H9 (cell line): ENCODE measurements at regions not wholly inside any gene's neighbourhood (a gene's known extent, or its start where the extent isn't known, plus 50 kb on each side); places are given as distances from the start of the nearest gene placed in this dataset.
"Not testable (repeated sequence)": the region's sequence is repeated elsewhere in the genome, so short reads cannot be mapped to it uniquely, and the experiment has no call there.

ENCODE experiments used
- DNase-seq: peaks from one replicate; pipeline ENCODE4 v3.0.0-alpha.2; 2017
- H2AFZ ChIP-seq: one replicate; pipeline ENCODE4 v1.6.1; 2013; ENCODE audit warnings: mild to moderate bottlenecking, low read length, control low read depth, moderate library complexity
- H2AK5ac ChIP-seq: 2 replicates; pipeline ENCODE4 v1.6.1; 2013; ENCODE audit warnings: low read length, control low read depth, mixed read lengths; ENCODE audit not compliant: insufficient read length
- H2BK120ac ChIP-seq: one replicate; pipeline ENCODE4 v1.6.1; 2013; ENCODE audit warnings: low read depth, mild to moderate bottlenecking, low read length, control low read depth, inconsistent platforms; ENCODE audit not compliant: poor library complexity, severe bottlenecking
- H2BK12ac ChIP-seq: 2 replicates; pipeline ENCODE4 v1.6.1; 2013; ENCODE audit warnings: low read length, control low read depth, mixed read lengths, low read depth; ENCODE audit not compliant: insufficient read length
- H2BK15ac ChIP-seq: 2 replicates; pipeline ENCODE4 v1.6.1; 2013; ENCODE audit warnings: low read depth, low read length, control low read depth
- H2BK20ac ChIP-seq: one replicate; pipeline ENCODE4 v1.6.1; 2013; ENCODE audit warnings: low read depth, mild to moderate bottlenecking, low read length, control low read depth, inconsistent platforms; ENCODE audit not compliant: poor library complexity, severe bottlenecking
- H2BK5ac ChIP-seq: 2 replicates; pipeline ENCODE4 v1.6.1; 2013; ENCODE audit warnings: low read length, control low read depth, mixed read lengths; ENCODE audit not compliant: insufficient read length
- H3K14ac ChIP-seq: 2 replicates; pipeline ENCODE4 v1.6.1; 2013; ENCODE audit warnings: low read length, control low read depth; ENCODE audit not compliant: insufficient read depth
- H3K18ac ChIP-seq: 2 replicates; pipeline ENCODE4 v1.6.1; 2013; ENCODE audit warnings: low read depth, mild to moderate bottlenecking, mixed read lengths, low read length, control low read depth; ENCODE audit not compliant: insufficient read length
- H3K23ac ChIP-seq: 2 replicates; pipeline ENCODE4 v1.6.1; 2013; ENCODE audit warnings: low read length, control low read depth, mixed read lengths, low read depth; ENCODE audit not compliant: insufficient read length
- H3K23me2 ChIP-seq: 2 replicates; pipeline ENCODE4 v1.6.1; 2013; ENCODE audit warnings: low read depth, mild to moderate bottlenecking, mixed read lengths, low read length, control low read depth; ENCODE audit not compliant: insufficient read length, poor library complexity, severe bottlenecking
- H3K27ac ChIP-seq: 2 replicates; pipeline ENCODE4 v1.5.1; 2013; ENCODE audit warnings: low read length, control low read depth, mixed read lengths, low read depth; ENCODE audit not compliant: insufficient read length
- H3K27me3 ChIP-seq: 2 replicates; pipeline ENCODE4 v1.6.1; 2013; ENCODE audit warnings: low read length, control low read depth, inconsistent platforms; ENCODE audit not compliant: insufficient read depth
- H3K4ac ChIP-seq: 2 replicates; pipeline ENCODE4 v1.6.1; 2013; ENCODE audit warnings: low read depth, mild to moderate bottlenecking, control low read depth, inconsistent platforms, low read length, moderate library complexity
- H3K4me1 ChIP-seq: 2 replicates; pipeline ENCODE4 v1.6.1; 2013; ENCODE audit warnings: low read length, control low read depth, inconsistent platforms; ENCODE audit not compliant: insufficient read depth
- H3K4me2 ChIP-seq: 2 replicates; pipeline ENCODE4 v1.6.1; 2013; ENCODE audit warnings: low read length, control low read depth, mixed read lengths; ENCODE audit not compliant: insufficient read length, insufficient read depth
- H3K56ac ChIP-seq: 2 replicates; pipeline ENCODE4 v1.6.1; 2013; ENCODE audit warnings: low read depth, mild to moderate bottlenecking, mixed read lengths, low read length, control low read depth; ENCODE audit not compliant: insufficient read length
- H3K79me1 ChIP-seq: 2 replicates; pipeline ENCODE4 v1.6.1; 2013; ENCODE audit warnings: low read depth, mild to moderate bottlenecking, moderate library complexity, low read length, control low read depth, inconsistent platforms; ENCODE audit not compliant: insufficient read depth, poor library complexity, severe bottlenecking
- H3K79me2 ChIP-seq: 2 replicates; pipeline ENCODE4 v1.6.1; 2013; ENCODE audit warnings: low read length, control low read depth, inconsistent platforms; ENCODE audit not compliant: insufficient read depth
- H3K9ac ChIP-seq: 2 replicates; pipeline ENCODE4 v1.6.1; 2013; ENCODE audit warnings: low read length, control low read depth, mixed read lengths; ENCODE audit not compliant: insufficient read length; ENCODE audit errors: extremely low read depth
- H3K9me3 ChIP-seq: one replicate; pipeline ENCODE4 v1.6.1; 2013; ENCODE audit warnings: low read depth, low read length, inconsistent platforms; ENCODE audit not compliant: control insufficient read depth
- H3T11ph ChIP-seq: one replicate; pipeline ENCODE4 v1.6.1; 2013; ENCODE audit warnings: mild to moderate bottlenecking, low read length, control low read depth, inconsistent platforms
- H4K20me1 ChIP-seq: one replicate; pipeline ENCODE4 v1.6.1; 2013; ENCODE audit not compliant: control insufficient read depth, insufficient read length, insufficient read depth
- H4K5ac ChIP-seq: 2 replicates; pipeline ENCODE4 v1.6.1; 2013; ENCODE audit warnings: low read depth, mild to moderate bottlenecking, mixed read lengths, low read length, control low read depth; ENCODE audit not compliant: insufficient read length
- H4K8ac ChIP-seq: replicated peaks from 2 replicates; pipeline ENCODE4 v1.6.1; 2013; ENCODE audit warnings: low read length, control low read depth, mixed read lengths, low read depth; ENCODE audit not compliant: insufficient read length
- H4K91ac ChIP-seq: 2 replicates; pipeline ENCODE4 v1.6.1; 2013; ENCODE audit warnings: low read depth, mild to moderate bottlenecking, moderate library complexity, mixed read lengths, low read length, control low read depth; ENCODE audit not compliant: insufficient read length
- H3K27ac Mint-ChIP-seq, 3 experiments: 2 replicates in 2 of 3; 3 replicates in 1 of 3; pipeline ENCODE4 v1.8.0; 2020 to 2021; ENCODE audit warnings: mixed read lengths in 3 of 3, mild to moderate bottlenecking in 1 of 3, moderate library complexity in 1 of 3
- H3K27me3 Mint-ChIP-seq: 2 replicates; pipeline ENCODE4 v1.8.0; 2021; ENCODE audit warnings: low read depth, mild to moderate bottlenecking, moderate library complexity, mixed read lengths
- H3K36me3 Mint-ChIP-seq, 3 experiments: 2 replicates in 2 of 3; 3 replicates in 1 of 3; pipeline ENCODE4 v1.8.0; 2020 to 2021; ENCODE audit warnings: low read depth in 3 of 3, mixed read lengths in 3 of 3; ENCODE audit not compliant: insufficient read depth in 1 of 3
- H3K4me1 Mint-ChIP-seq, 2 experiments: 2 replicates each; pipeline ENCODE4 v1.8.0; 2020; ENCODE audit warnings: mixed read lengths in 2 of 2
- H3K4me3 Mint-ChIP-seq, 2 experiments: 2 replicates in 1 of 2; 3 replicates in 1 of 2; pipeline ENCODE4 v1.8.0; 2020 to 2021; ENCODE audit warnings: mild to moderate bottlenecking in 2 of 2, mixed read lengths in 2 of 2, moderate library complexity in 1 of 2
- H3K9me3 Mint-ChIP-seq, 2 experiments: 2 replicates in 1 of 2; 3 replicates in 1 of 2; pipeline ENCODE4 v1.8.0; 2020; ENCODE audit warnings: mild to moderate bottlenecking in 2 of 2, mixed read lengths in 2 of 2, moderate library complexity in 1 of 2
- CTCF ChIP-seq: fragments of 200-600 bp; sonication (generic); conservative IDR thresholded peaks from 3 replicates; pipeline ENCODE4 v1.8.0; 2021; ENCODE audit warnings: antibody characterized with exemption, mild to moderate bottlenecking
- WGBS: extraction: QIAGEN DNeasy Blood & Tissue Kit; methylation state at CpG from one replicate; pipeline ENCODE4 v1.1.7; 2013; ENCODE audit warnings: missing lambda C conversion rate, low lambda C conversion rate, mixed read lengths; ENCODE audit not compliant: insufficient read length; ENCODE audit errors: extremely low coverage; 5-methylcytosine and 5-hydroxymethylcytosine counted together

GRCh38 chr15:31439328-31439727 lies 112.7 kb downstream of the KLF13 start:
- H4K91ac ChIP-seq: no peak overlapping the region
- H3K27ac ChIP-seq: no peak overlapping the region
- H3K56ac ChIP-seq: no peak overlapping the region
- no peak overlapping the region for H2BK5ac ChIP-seq
- no CpG with 5 or more reads among the region's 10 CpGs for WGBS
- H3K79me1 ChIP-seq: no peaks in the 10 kb centered on the region
- no peaks in the 10 kb centered on the region; the same call in 1 of the 2 replicates for H3K27me3 ChIP-seq
- H3K79me2 ChIP-seq: no peaks in the 10 kb centered on the region
- no peak overlapping the region for H3K14ac ChIP-seq
- H2BK12ac ChIP-seq: no peak overlapping the region
- Mint-ChIP-seq H3K4me3 (no peak overlapping the region), H3K27ac (no peak overlapping the region), H3K27me3 (peaks cover 43% of the 10 kb centered on the region), H3K36me3 (no peaks in the 10 kb centered on the region), H3K4me1 (peaks cover 21 to 22% of the 10 kb centered on the region in 2 experiments), H3K9me3 (no peaks in the 10 kb centered on the region)
- no peak overlapping the region for H3K23ac ChIP-seq
- no peaks in the 10 kb centered on the region for H3K9me3 ChIP-seq
- H3K4ac ChIP-seq: no peak overlapping the region
- no peak overlapping the region for H2AFZ ChIP-seq
- peaks cover 4% of the 10 kb centered on the region for H3K23me2 ChIP-seq
- no peak overlapping the region for H2BK120ac ChIP-seq
- H4K8ac ChIP-seq: no peak overlapping the region
- no peak overlapping the region for H3K9ac ChIP-seq
- H4K5ac ChIP-seq: no peak overlapping the region
- H2BK15ac ChIP-seq: no peak overlapping the region
- no peak overlapping the region for H2BK20ac ChIP-seq
- no peaks in the 10 kb centered on the region for H4K20me1 ChIP-seq
- no peak overlapping the region for H3K18ac ChIP-seq
- peak; percentile 68 for TF ChIP-seq CTCF
- H3K4me1 ChIP-seq: no peaks in the 10 kb centered on the region
- H3K4me2 ChIP-seq: no peak overlapping the region
- no peak overlapping the region for H2AK5ac ChIP-seq
- DNase-seq: peak; percentile 63
- H3T11ph ChIP-seq: no peak overlapping the region

- H3K79me1 ChIP-seq, H2AK5ac ChIP-seq, DNase-seq, H3K4ac ChIP-seq, H2BK12ac ChIP-seq, H3K9ac ChIP-seq, H3K27ac Mint-ChIP-seq, H3K36me3 Mint-ChIP-seq, H2BK120ac ChIP-seq, H4K91ac ChIP-seq, H3K79me2 ChIP-seq, H3K4me1 ChIP-seq, H3T11ph ChIP-seq, H3K56ac ChIP-seq, H3K14ac ChIP-seq, H3K9me3 ChIP-seq, H2AFZ ChIP-seq, H2BK5ac ChIP-seq, H2BK15ac ChIP-seq, H3K23ac ChIP-seq, H4K20me1 ChIP-seq, H2BK20ac ChIP-seq, H3K27ac ChIP-seq, H3K18ac ChIP-seq, H4K8ac ChIP-seq, H4K5ac ChIP-seq, H3K23me2 ChIP-seq, H3K27me3 ChIP-seq, H3K9me3 Mint-ChIP-seq: not testable (repeated sequence)
- H3K4me1 Mint-ChIP-seq: peaks cover 16 to 18% of the 10 kb centered on the region in 2 experiments
- H3K4me2 ChIP-seq: peak overlapping the region; percentile 27
- no CpG with 5 or more reads among the region's 20 CpGs for WGBS
- H3K4me3 Mint-ChIP-seq: peak overlapping the region; percentile 51 to 53; a peak in 4 of 5 replicates
- H3K27me3 Mint-ChIP-seq: peaks cover 43% of the 10 kb centered on the region
Observed at GRCh38 chr15:31440216-31440615, 113.6 kb downstream of the KLF13 start.
